ENCODE measurements at regions not wholly inside any gene's neighbourhood (a gene's known extent, or its start where the extent isn't known, plus 50 kb on each side); places are given as distances from the start of the nearest gene placed in this dataset.

GRCh38 chr9:21681641-21682040, 120.8 kb upstream of the MTAP start:
- no peak for TF ChIP-seq CTCF (IDR thresholded peaks at IDR 0.05)
- TF ChIP-seq POLR2A (IDR thresholded peaks at IDR 0.05) = no peak
